Loucy (cell line): ENCODE measurements at regions not wholly inside any gene's neighbourhood (a gene's known extent, or its start where the extent isn't known, plus 50 kb on each side); places are given as distances from the start of the nearest gene placed in this dataset.

Experiments used
- CTCF ChIP-seq: fragments of 200-600 bp; sonication (generic); conservative IDR thresholded peaks from 2 replicates; pipeline ENCODE4 v1.5.1; 2014; ENCODE audit warnings: mild to moderate bottlenecking, antibody characterized with exemption, low read length
- EZH2phosphoT487 ChIP-seq: fragments of 200-600 bp; IDR thresholded peaks from 2 replicates; pipeline ENCODE4 v1.6.1; 2018; ENCODE audit warnings: antibody characterized with exemption, mild to moderate bottlenecking, moderate library complexity, borderline replicate concordance

- TF ChIP-seq CTCF (no peak), EZH2phosphoT487 (no peak)
Measured at GRCh38 chr12:92357584-92358261, 212.1 kb upstream of the BTG1 start.
